ENCODE measurements at regions not wholly inside any gene's neighbourhood (a gene's known extent, or its start where the extent isn't known, plus 50 kb on each side); places are given as distances from the start of the nearest gene placed in this dataset.

DNA sequence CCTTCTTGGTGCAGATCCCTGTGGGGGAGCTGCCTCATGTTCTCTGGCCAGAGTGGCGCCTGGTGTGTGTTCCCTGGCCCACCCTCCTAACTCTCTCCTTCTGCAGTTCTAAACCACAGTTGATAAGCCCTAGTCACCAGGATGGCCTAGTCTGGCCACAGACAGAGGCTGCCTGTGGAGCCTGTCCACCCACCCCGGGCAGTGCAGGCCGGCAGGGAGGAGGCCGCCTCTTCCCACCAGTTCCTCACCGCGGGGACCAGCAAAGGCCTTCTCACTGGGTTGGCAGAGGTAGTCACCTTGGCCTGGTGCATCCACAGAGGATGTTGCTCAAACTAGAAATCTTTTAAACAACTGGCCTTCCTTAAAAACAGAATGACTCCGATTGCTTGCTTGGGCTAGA is 276.4 kb upstream of the TTC14 start:
- intact Hi-C loops (cut with micrococcal nuclease), result no loop called here
- DNase-seq, result no peak
- no peak for ATAC-seq

GRCh38 chr3:180325958-180326357 is 276.0 kb upstream of the TTC14 start:
- ATAC-seq, result no peak
- intact Hi-C loops (cut with micrococcal nuclease), result no loop called here
- DNase-seq, result no peak

- DNase-seq (no peak), ATAC-seq (no peak)
- intact Hi-C loops (cut with micrococcal nuclease), result no loop called here
Observed at GRCh38 chr3:180329187-180329586, 272.8 kb upstream of the TTC14 start.

GRCh38 chr3:180329847-180330246 is 272.1 kb upstream of the TTC14 start:
- ATAC-seq, result no peak
- intact Hi-C loops (cut with micrococcal nuclease), result no loop called here
- DNase-seq, result no peak

DNA sequence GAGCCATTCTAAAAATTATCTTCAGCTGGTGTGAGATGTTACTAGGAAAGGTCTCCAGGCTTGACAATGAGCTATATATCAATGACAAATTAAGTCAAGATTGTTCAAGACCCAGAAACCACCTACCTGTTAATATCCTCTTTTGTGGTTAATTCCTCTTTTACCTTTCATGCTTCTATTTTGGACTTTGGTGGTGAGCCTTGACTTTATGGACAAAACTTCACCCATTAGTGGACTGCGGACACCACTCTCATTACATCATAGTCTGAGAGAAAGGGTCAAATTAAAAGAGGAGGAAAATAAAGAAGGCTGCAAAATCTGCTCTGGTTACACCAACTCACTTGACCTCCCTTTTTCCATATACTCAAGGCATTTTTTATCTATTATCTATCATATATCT is 271.5 kb upstream of the TTC14 start:
- DNase-seq (no peak), ATAC-seq (no peak)
- intact Hi-C loops (cut with micrococcal nuclease), result no loop called here

- ATAC-seq (no peak), DNase-seq (no peak)
- intact Hi-C loops (cut with micrococcal nuclease), result no loop called here
Observed at GRCh38 chr3:180332608-180333007, 269.4 kb upstream of the TTC14 start.

DNA sequence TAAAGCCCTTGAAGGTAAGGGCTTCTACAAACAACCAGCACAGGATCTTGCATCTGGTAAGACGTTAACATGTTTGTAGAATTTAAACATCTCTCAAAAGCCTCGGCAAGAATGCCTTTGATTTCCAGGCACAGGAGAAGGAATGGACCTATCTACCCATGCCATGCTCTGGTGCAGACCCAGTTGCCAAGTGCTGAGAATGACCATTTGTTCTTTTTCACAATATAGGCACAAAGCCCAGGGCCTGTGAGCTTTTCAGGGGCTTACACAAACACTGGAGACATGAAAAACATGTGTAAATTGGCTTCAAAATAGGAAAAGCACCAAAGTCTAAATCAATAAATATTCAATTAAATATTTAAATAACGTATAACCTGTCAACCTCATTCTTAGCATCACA is 266.9 kb upstream of the TTC14 start:
- ATAC-seq (no peak), DNase-seq (no peak)
- intact Hi-C loops (cut with micrococcal nuclease), result no loop called here

GRCh38 chr3:180340395-180340794 is 261.6 kb upstream of the TTC14 start:
- no peak for ATAC-seq
- intact Hi-C loops (cut with micrococcal nuclease), result no loop called here
- no peak for DNase-seq

GRCh38 chr3:180341516-180341915 is 260.4 kb upstream of the TTC14 start:
- DNase-seq, result no peak
- no peak for ATAC-seq
- intact Hi-C loops (cut with micrococcal nuclease), result no loop called here

DNA sequence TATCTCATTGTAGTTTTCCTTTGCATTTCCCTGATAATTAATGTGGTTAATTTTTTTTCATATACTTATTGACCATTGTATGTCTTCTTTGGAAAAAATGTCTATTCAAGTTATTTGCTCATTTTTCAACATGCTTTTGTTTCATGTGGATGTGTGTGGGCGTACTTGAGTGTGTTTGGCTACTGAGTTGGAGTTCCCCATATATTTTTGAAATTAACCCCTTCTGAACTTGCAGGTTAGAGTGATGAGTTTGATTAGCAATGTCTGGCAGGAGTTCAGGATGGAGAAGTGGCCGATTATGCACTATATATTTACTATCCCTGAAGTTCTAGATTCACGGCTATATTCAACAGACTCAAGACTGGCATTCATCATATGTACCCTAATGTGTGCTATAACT is 250.4 kb upstream of the TTC14 start:
- intact Hi-C loops (cut with micrococcal nuclease), result no loop called here
- ATAC-seq, result no peak

DNA sequence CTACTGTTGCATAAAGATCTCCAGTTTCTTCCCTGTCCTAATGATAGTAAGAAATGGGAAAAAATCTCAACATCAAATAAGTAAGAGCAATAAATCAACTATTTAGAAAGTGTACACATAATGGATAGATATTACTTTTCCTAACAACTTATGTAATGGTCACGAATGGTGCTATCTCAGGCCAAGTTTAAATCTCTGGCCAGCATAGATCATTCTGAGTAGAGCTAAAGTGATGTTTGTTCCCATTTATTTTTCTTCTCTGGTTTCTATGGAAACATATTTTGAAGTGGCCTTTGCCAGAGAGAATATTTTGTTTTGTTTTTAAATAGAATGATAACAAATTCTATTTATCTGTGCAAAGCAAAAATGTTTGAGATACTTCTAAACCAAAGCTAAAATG is 249.7 kb upstream of the TTC14 start:
- no peak for ATAC-seq
- DNase-seq, result no peak
- intact Hi-C loops (cut with micrococcal nuclease), result no loop called here

More for the DNA sequence above, 250.4 kb upstream of the TTC14 start:
- DNase-seq, result no peak

DNA sequence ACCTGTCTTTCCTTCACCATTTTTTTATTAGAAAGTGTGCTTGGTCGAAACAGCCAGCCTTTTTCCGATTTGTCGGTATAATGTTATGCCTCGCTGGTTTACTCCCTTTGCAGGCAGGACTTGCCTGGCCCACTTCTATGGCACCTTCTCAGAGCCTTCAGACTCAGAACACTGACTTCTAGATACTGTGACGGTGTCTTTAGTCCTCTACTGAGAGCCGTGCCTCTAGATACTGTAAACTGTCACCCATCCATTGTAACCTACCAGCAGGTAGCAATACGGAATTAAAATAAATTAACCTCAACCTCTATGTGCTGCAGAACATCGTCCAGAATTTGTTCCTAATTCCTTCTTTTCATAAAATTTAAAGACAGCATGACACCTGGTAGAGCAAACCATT is 247.7 kb upstream of the TTC14 start:
- intact Hi-C loops (cut with micrococcal nuclease), result no loop called here
- ATAC-seq (no peak), DNase-seq (no peak)

- intact Hi-C loops (cut with micrococcal nuclease), result no loop called here
Observed at GRCh38 chr3:180358179-180358578, 243.8 kb upstream of the TTC14 start.

DNA sequence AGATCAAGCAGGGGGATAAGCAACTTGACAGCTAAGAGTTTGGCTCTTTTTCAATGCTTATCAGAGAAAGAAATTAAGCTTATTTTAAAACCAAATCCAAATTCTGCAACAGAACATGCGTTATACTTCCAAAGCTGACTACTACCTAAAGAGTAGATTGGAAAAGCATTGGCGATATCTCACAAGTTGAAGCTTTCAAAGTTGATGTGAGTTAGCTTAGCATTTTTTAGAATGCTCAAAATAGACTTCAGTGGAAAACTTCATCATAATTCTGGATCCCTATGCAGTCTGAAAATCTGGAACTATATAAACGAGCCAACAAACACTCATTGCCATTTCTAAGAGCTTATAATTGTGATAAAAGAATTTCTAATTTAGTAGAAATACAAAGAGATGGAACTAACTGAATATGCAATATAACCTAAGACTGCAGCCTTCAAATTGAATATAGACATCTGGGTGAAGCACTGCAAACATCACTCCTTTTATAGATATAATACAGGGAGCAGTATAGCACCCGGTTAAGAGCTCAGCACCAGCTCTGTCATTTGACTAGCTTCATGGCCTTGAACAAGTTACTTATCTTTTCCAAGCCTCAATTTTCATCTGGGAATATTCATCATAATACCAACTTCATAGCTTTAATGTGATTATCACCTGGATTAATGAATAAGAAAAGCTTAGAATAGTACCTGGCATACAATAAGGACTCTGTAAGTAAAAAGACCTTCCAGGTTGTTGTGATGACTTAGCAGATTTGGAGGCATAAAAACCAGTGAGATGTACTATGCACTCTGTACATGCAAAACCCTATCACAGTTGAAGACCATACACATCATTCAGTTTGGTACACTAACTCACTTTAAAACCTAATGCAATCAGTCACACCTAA is 242.7 kb upstream of the TTC14 start:
- intact Hi-C loops (cut with micrococcal nuclease), result no loop called here
- ATAC-seq (no peak), DNase-seq (no peak)

More at GRCh38 chr3:180358179-180358578, 243.8 kb upstream of the TTC14 start:
- DNase-seq (no peak), ATAC-seq (no peak)

DNA sequence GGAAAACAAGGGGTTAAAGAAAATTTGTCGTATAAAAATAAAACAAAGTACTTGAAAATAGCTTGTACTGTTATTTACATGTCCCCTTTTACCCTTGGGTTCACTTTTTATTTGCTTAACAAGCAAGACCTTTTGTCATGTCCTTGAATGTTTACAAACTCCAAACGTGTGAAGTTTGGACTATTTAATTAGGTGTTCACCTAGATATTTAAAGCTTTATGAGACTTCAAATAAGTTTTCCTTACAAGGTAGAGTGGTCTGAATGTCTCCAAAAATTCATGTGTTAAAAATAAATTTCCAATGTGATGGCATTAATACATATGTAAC is 242.0 kb upstream of the TTC14 start:
- intact Hi-C loops (cut with micrococcal nuclease), result no loop called here
- no peak for DNase-seq
- no peak for ATAC-seq

DNA sequence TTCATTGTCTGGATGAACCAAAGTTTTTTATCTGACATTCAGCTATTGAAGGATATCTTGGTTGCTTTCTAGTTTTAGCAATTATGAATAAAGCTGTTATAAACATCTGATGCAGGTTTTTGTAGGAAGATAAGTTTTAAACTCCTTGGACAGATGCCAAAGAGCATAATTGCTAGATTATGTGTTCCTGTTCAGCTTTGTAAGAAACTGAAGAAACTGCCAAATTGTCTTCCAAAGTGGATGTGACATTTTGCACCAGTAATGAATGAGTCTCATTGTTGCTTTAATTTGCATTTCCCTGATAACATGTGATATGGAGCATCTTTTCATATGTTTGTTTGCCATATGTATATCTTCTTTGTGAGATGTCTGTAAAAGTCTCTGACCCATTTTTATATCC is 239.9 kb upstream of the TTC14 start:
- intact Hi-C loops (cut with micrococcal nuclease), result no loop called here
- DNase-seq, result no peak
- ATAC-seq, result no peak

- intact Hi-C loops (cut with micrococcal nuclease), result no loop called here
- ATAC-seq, result no peak
Observed at GRCh38 chr3:180375831-180376230, 226.1 kb upstream of the TTC14 start.

GRCh38 chr3:180378496-180378895 is 223.5 kb upstream of the TTC14 start:
- intact Hi-C loops (cut with micrococcal nuclease), result no loop called here
- ATAC-seq (no peak), DNase-seq (no peak)

More at GRCh38 chr3:180375831-180376230, 226.1 kb upstream of the TTC14 start:
- DNase-seq, result no peak

- DNase-seq (no peak), ATAC-seq (no peak)
- intact Hi-C loops (cut with micrococcal nuclease), result no loop called here
Observed at GRCh38 chr3:180382638-180383180, 219.3 kb upstream of the TTC14 start.

- DNase-seq (no peak), ATAC-seq (no peak)
- intact Hi-C loops (cut with micrococcal nuclease), result no loop called here
Observed at GRCh38 chr3:180383332-180384020, 218.5 kb upstream of the TTC14 start.

GRCh38 chr3:180390313-180390712 is 211.7 kb upstream of the TTC14 start:
- ATAC-seq (no peak), DNase-seq (no peak)
- intact Hi-C loops (cut with micrococcal nuclease), result no loop called here

Measured in left ventricle myocardium superior (tissue), 1 donor.